NCI-H345 treated with DMSO at 0.1 percent for 48 hours (cell line): ENCODE measurements at regions not wholly inside any gene's neighbourhood (a gene's known extent, or its start where the extent isn't known, plus 50 kb on each side); places are given as distances from the start of the nearest gene placed in this dataset.

Source experiments
- DNase-seq: peaks from one replicate; lab custom pipeline; 2025; ENCODE audit not compliant: unreplicated experiment; lab: John Stamatoyannopoulos, UW

DNA sequence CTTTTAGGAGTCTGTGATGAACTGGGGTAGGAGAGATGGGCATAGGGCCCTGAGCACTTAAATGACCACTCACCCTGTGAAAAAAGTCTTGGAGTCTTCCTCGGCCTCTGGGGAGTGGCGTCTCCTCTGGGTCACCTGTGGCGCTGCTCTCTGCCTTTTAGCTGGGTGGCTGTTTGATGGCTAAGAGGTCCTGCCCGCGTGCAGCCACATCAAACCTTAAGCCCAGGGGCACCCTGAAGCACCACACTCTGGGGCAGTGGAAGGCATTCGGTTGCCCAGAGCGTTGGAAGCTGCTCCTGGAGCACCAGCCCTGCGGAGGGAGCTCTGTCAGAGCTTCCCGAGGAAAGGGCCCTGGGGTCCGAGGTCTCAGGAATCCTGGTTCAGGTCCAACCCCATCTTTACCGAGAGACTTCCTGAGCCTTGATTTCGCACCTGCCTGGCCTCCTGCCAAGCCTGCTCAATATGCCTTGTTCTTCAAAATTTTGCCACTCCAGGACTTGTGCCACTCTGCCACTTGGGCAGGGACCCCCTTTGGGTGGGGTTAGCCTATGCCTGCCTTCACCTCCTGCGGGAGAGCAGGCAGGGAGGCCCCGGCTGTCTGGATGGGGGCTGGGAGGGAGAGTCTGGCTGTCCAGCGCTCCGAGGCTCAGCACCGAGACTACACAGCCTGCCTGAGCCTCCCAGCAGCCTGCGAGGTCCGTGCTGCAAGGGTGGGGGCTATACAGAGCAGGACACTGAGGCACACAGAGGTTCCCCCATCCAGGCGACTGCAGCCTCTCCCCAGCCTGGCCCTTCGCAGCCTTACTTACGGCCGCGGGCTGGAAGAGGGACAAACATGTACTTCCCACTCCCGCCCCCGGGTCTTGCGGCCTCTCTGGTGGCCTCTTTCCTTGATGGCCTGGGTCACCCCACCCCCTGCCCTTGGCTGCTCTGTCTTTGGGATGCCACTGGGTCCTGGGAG is 63.4 kb upstream of the RNU6ATAC start:
- no peak for DNase-seq

DNA sequence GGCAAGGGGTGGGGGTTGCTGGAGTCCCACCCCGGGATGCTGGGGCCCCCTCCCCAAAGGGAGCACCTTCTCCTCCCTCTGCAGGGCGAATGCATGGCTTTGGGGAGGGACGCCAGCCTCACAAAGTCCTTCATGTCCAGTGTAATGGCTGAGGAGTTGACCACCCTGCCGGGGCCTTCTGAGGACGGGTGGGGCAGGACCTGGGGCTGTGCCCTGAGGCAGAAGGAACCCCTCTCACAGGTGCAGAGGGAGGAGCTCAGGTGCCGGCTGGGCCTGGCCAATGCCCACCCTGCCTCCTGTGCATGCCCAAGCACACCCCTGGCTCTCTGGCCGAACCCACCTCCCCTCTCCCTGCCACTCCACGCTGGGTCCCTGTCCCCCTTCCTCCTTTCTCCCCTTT is 64.3 kb upstream of the RNU6ATAC start:
- DNase-seq, result no peak

DNA sequence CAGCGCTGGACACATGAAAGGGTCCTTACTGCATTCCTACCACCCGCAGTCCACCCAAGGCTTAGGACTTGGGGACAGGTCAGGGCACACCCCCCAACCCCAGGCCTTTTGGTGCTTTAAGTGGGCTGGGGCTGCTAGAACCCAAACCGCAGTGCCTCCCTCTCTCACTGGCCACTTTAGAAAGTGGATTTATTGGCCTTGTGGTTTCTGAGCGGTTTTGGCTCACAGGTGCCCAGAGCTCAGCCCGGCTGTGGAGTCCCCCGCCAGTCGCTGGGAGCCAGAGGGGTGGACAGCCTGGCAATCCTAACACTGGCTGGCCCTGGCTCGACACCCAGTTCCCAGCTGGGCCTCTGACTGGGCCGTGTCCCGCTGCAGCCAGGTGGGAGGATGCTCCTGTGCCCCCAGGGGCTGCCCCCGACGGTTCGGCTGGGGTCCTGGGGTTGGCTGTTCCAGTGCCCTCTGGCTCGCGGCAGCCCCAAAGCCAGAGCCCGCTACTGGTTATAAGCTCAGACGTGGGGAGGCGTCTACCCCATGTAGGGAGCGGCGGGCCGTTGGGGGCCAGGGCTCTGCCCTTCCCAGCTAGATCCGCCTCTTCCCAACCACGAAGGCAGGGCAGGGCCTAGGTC is 65.2 kb upstream of the RNU6ATAC start:
- no peak for DNase-seq

DNA sequence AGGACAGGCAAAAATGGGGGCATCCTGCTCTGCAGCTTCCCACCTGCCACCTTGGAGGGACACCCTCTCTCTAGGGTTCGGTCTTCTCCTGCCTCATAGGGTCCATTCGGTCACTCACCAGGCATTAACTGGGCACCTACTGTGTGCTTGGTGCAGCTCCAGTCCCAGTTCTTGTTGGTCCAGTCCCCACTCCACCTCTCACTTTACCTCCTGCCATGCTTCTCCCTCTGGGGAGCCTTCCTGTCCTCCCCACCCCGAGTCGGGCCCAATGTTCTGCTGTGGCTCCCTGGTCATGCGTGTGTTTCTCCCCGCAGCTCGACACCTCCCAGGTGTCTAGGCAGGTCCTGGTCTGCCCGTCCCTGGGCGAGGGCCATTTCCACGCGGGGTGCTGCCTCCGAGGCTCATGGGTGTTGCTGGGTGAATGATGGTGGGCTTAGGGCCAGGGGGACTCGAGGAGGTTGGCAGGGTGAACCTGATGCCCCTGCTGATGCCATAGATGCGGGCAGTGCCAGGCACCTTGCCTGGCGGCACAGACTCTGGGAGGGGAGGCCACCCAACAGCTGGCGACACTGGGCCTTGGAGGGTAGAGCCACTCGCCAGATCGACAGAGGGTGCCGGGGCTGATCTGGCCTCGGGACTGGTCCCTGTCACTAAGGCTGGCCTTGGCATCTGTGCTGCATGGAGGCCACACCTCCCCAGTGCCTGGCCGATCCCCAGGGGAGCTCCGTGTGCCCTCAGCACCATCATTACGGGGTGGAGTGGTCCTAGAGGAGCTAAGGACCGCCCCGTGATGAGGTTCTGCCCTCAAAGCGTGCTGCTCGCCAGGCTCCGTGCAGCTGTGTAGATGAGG is 66.0 kb upstream of the RNU6ATAC start:
- no peak for DNase-seq

DNA sequence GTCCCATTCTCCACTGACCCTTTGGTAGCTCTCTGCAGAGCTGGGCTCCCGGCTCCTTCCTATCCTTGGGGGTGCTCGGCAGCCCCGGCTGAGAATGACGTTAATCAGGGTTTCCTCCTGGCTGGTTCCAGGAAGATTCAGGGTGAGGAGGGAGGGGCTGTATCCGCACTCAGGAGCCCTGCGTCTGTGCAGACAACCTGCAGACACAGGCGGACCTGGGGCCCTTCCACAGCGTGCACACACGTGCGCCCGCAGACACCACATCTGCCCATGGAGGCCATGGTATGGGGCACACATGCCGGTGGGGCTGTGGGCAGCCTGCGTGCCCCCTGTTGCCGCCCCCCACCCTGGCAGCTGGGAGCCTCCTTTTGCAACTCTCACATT is 66.6 kb upstream of the RNU6ATAC start:
- no peak for DNase-seq

DNA sequence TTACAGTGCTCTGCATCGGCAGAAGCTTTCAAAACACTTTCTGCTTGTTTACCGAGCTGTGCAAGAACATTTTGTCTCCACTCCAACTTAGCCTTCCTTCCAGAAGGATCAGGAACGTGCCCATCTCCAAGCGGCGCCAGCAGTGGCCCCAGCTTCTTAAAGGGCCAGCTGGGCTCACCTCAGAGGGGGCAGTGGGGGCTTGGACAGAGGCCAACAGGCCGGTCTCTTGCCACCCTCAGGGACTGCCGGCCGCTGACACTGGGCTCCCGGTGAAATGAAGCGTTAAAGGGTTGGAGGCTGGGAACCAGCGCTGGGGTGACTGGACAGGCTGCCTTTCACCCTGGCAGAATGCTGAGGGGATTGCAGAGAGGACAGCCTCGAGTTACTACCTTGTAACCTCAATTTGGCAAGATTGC is 67.0 kb upstream of the RNU6ATAC start:
- no peak for DNase-seq

DNA sequence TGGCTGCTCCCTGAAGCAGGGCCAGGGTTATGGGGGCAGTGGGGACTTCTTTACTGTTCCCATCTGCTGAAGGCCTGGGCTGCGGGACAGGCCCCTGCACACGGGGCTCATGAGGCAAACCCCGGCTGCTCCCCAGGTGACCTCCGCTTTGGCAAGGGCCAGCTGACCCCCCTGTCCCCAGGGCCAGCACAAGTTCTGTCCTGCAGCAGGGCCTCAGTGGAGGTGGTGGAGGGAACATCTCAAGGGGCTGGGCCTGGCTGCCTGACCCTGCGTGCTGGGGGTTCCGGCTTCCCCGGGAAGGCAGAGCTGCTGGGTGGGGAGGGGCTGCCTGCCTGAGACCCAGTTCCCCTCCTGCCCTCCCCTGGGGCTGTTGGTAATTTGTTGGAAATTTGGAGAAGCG is 67.4 kb upstream of the RNU6ATAC start:
- DNase-seq, result no peak

DNA sequence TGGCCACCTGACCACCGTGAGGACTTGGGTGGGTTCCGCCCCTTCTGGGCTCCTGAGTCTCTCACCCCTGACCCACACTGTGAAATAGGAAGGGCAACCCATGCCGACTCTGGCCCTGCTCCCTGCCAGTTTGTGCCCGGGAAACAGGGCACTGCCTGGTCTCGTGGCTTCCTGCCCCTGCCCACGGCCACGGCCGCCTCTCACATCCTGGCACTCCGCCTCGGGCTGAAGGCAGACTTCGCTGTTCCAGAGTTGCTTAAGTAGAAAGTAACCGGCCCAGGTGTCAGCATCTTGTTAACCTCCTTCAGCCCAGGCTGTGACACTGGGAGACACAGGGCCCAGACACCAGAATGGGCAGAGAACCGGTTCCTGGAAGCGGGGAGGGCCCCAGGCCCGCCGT is 68.7 kb upstream of the RNU6ATAC start:
- no peak for DNase-seq

DNA sequence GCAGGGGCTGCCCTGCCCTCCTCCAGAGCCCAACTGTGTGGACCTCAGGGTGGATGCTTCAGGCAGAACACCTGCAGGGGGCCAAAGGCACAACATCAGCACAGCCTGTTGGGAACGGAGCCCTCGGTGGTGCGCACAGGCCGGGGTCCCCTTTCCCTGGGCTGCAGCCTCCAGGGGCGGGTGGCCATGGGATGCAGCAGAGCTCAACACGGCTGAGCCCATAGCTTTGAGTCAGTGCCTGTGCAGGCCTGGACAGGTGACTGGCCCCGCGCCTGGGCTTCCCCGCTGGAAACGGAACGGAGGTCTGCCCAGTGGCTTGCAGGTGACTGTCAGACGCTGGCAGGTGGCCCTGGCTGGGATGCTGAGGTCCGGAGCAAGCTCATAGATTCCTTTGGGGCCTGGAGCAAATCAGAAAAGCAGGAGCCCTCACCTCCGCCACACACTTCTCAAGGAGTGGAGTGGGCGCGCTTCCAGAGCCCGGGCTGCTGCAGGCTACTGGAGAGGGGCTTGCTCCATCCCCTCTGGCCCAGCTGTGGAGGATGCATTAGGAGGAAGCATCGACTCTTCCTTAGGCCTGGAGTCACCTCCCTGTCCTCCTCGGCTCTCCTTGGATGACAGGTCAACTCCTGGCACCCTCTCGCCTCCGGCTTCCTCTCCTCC is 69.8 kb upstream of the RNU6ATAC start:
- no peak for DNase-seq

DNA sequence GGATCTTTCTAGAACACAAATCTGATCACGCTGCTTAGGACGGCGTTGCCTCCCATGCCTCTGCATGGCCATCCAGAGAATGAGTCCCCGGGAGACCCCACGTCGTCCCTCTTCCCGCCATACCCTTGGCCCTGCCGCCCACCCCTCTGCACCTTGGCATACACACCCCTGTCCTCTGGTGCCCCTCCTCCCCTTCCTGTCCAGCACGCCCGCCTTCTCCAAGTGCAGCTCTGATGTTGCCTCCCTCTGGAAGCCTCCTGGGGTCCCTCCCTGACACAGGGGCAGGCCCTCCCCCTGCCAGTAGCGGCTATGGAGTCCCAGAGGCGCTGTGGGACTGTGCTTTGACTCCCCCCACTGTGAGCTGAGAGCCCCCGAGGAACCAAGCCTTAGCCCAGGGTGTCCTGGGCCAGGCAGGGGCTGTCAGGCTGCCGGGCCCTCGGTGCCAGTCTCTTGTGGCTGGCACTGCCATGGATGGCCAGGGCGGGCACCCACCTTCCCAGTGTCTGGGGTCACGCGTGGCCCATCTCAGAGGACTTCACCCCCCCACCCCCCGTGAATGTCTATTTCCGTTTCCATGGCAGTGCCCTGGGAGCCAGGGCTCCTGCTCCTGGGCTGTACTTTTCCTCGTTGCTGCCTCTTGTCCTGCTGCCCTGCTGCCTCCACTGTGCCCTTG is 70.5 kb upstream of the RNU6ATAC start:
- no peak for DNase-seq

DNA sequence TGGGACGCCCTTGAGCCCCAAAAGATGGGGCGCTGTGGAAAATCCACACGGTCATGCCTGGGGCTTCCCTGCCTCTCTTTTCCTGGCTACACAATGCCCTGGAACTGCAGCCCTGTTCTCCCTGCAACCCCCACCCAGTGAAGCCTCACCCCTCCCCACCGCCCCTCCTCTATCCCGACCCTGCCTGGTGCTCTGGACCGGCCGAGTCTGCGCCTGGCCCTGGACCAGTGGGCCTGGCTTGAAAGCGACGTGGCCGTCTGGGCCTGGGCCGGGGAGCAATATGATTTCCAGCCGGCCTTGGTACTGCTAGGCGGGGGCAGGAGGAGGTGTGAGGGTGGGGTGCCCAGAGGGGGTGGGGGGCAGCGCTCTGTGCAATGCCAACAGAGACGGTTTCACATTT is 71.0 kb upstream of the RNU6ATAC start:
- DNase-seq, result no peak

DNA sequence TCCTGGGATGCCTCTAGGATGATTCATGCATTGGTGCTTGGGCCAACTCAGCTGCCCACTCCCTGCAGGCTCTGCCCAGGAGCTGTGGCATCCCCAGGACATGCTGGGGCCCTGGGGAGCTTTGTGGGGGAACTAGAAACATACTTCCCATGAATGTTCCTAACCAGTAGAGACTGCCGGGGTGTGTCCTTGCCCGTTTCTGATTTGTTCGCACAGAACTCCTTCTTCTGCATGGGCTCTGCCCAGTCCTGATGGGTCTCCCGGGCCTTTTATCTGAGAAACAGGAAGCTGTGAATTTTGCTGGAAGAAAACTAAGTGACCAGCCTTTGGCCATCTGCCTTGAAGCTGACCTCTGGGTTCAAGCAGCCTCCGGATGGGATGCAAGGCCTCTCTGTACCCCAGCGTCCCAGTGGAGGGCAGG is 71.6 kb upstream of the RNU6ATAC start:
- DNase-seq, result no peak

DNA sequence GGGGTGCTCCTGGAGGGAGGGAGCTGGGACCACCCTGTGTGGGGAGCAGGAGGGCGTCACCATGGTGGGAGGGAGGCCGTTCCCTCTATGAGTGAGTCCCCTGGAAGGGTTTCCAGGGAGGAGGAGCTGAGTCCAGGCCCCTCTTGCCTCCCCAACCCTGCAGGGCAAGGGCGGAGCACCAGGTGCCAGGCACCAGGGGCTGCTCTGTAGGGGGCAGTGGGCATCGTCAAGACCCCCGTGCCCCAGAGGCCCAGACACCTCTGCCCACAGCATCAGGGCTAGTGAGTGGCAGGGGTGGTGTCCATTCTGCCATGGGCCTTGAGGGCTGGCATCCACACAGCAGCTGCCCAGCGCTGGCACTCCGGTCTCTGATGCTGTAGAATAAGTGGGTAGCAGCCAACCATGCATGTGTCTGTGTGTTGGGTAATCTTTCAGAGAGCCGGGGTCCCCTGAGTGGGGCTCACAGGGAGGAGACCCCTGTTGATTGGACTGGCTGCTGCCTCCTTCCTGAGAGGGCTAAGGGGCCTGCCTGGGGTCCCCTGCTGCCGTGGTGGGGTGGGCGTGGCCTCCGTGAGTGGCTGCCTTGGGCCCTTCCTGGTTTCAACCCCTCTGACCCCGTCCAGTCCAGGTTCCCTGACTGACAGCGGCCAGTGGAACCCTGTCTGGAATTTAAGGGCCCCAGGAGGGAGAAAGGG is 72.7 kb upstream of the RNU6ATAC start:
- DNase-seq, result no peak

DNA sequence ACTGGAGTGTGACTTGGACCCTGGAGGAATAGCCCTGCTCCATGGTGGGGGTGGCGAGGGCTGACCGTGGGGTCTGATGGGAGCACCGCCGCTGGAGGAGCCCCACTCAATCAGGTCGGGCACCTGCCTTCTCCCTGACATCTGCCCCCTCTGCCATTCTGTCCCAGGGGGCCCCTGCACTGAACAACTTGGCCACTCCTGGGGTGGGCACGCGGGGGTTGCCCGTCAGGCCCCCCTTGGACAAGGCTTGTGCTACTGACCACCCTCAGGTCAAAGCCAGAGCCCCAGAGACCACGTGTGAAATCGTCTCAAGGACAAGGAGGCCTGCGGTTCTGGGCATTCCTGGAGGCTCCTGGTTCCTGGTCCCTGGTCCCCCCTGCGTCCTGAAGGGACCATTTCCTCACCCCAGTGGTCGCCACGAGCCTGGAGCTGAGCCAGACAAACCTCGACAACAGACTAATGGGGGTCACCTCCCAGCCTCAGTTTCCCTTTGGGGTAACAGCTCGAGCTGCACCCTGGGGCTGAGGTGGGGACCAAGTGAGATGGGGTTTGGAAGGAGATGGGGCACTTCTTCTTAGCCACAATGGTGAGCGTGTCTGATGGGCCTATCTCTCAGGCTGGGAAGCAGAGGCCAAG is 73.4 kb upstream of the RNU6ATAC start:
- DNase-seq, result no peak

DNA sequence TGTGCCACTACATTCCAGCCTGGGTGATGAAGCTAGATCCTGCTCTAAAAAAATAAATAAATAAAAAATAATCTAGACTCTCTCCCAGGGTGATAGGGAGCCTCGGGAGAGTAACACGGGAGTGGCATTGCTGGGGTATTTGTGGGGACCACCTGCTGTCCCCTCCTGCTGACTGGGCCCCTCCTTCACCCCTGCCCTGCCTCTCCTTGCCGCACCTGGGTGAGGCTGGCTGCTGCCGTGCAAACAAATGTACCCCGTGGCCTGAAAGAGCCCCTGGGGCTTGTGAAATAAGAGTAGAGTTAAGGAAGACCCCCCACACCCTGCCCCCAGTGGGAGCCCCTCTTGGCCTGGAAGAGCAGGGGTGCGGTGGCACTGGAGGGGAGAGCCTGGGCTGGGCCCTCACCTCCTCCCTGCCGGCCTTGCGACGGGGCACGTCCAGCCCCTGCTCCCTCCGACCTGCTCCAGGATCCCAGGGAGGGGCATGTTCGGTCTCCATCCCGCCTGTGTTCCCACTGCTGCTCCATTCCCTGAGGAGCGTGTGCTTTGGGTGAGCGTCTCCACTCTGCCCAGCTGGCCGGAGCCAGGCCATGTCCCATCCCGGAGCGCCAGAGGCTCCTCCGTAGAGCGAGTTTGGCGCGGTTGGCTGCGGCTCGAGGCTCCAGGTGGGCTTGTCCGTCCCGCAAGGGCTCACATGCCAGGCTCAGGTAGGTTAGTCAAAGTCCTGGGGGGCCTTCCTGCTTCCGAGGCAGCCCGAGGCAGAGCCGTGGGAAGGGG is 75.0 kb upstream of the RNU6ATAC start:
- DNase-seq, result no peak

DNA sequence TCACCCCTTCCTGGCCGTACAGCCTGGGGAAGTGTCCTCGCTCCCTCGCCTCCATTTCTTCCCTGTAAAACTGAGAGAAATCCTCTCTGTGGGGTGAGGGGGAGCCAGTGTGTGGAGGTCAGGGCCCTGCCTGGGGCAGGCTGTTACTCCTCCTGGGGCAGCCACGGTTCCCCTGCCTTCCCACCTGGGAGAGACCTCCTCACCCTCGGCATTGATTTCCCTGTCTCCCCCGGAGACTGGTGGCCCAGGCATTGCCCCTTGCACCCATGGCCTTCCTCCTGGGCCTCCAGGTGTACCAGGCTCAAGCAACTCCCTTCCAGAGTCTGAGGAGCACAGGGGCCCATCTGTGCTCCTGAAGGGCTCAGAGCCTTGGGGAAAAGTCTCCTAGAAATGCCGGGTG is 75.6 kb upstream of the RNU6ATAC start:
- no peak for DNase-seq

DNA sequence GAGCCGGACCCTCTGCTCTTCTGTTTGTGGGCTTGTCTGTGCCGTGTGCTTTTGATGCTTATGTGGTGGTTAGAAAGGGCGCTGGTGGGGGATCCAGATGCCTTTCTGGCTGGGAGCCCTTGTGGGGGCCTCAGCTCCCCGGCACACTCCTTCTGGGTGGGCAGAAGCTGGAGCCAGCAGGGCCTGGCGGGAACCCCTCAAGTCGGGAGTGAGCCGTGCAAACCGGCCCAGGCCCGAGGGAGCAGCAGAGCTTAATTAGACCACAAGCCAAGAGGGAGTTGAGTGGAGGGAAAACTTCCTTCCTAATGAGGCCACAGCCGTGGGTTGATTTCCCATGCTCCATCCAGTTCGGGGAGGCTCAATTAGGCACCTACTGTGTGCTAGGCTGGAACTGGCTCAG is 76.0 kb upstream of the RNU6ATAC start:
- no peak for DNase-seq

DNA sequence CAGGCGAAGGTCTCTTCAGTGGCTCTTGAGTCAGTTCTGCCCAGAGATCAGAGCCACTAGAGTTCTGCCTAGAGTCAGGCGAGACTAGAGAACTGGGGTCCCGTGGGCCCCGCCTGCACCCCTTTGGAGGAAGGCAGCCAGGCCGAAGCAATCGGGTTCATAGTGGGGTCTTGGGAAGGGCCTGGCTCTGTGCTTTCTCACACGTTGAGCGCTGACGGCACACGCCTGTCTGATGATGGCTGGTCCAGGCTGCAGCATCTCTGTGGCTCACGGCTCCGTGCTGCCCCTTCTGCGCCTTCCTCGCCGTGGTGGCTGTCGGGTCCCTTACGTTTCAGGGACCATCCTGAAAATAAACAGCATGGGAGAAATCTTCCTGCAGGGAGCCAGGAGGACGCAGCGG is 78.3 kb upstream of the RNU6ATAC start:
- no peak for DNase-seq
